HG02798 (cell line): ENCODE measurements at regions not wholly inside any gene's neighbourhood (a gene's known extent, or its start where the extent isn't known, plus 50 kb on each side); places are given as distances from the start of the nearest gene placed in this dataset.

Experiments
- ATAC-seq: cut with Tn5 transposase; IDR thresholded peaks from one replicate; pipeline ENCODE4 v1.9.1; 2021; ENCODE audit warnings: mild to moderate bottlenecking; ENCODE audit not compliant: unreplicated experiment, poor library complexity

DNA sequence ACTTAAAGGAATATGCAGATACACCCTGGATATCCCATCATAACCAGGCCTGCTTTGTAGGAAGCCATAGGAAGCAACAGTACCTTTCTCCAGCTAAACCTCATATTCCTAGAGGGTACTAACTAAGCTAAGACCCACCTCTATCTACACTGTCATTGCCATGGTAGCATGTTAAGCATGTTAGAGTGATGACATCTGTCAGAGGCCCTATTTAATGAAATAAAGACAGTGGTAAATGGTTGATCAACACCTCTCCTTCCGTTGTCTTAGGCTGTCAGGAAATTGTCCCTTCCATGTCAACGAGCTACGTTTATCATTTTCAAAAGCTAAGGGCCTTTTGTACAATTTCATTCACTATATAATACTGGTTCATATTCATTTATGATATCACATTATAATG lies 251.1 kb upstream of the PSMD7 start:
- no peak for ATAC-seq

DNA sequence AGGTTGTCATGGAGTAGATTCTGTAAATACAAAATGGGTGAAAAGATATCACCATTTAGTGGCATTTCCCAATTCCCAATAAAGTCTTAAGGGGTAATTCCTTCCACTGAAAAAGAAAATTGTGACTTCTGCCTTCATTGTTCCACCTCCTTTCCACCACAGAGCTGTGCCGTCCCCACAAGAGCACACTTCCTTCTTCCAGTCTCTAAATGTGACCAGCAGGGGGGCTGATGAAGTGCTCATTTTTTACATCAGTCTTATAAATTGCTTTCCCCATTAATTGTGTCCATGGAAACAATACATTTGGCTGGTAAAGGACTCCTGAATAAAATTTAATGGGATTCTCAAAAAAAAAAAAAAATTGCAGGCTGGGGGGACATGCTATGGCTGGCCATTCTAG lies 260.8 kb upstream of the PSMD7 start:
- no peak for ATAC-seq

DNA sequence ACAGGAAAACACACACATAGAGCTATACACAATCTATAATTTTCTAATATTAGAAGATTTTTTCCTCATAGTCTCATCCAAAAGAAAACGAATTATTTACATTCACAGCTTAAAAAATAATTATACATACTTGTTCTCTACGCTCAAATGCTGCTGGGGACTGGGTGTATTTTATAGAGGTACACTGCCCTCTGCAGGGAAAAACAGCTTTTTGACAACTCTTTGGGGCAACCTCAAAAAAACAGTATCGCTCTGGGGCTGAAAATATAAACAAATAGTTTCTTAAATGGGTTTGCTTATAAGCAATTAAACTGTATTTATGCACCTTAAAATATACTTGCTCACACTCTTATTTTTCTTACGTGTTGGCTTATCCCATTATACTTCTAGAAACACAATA lies 261.8 kb upstream of the PSMD7 start:
- no peak for ATAC-seq

DNA sequence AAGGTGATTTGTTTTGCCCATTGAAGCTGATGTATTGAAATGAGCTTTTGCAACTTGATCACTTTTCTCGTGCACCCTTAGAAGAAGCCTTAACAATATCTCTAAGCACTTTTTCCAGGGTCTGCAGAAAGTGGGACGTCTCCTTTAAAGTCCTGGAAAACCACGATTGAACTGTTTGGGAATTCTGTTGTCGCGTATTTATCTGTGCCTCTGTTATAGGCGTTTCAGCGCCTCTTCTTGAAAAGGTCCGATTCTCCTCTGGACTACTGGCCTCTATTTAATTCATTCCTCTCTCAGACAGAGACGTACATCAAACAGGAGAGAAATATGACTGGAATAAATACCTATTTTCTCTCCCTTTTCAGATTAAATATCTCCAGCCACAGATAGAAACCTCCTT lies 262.4 kb upstream of the PSMD7 start:
- ATAC-seq = no peak

DNA sequence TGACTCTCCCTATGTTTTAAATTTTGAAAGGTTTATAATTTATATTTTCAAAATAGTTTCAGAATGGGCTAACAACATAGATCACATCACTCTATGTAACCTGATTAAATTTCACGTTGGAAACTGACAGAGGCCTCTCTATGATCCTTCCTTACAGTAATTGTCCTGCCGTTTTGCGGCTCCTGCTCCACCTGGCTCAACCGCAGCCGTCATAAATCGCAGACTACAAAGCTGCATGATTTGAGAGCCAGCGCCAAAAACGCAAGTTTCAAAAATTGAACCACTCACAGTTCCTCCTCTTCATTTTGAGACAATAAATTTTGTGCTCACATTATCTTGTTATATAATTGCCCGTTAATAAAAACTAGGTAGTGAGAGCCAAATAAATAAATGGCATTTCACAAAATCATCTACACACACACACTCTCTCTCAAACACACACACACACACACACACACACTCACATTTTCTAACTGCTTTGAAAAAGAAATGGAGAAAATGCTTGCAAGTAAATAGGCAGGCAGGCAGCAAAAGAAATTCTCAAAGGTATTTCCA lies 263.1 kb upstream of the PSMD7 start:
- ATAC-seq = no peak

DNA sequence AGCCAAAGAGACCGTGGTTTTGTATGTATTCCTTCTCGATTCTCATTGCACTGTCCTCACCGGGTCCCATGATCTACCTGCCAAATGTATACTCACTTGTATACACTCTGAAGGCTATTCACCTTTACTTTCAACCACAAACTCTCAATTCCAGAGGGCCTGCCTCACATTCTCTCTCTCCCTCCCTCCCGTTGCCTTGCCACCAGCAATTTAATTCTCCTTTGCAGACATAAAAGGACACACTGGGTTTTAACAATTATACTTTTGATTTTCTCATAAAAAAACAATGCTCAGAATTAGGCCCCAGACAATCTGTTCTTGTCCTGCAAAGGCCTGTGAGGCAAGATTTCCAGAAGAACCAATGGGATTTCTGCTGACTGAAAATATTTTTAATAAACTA lies 265.1 kb upstream of the PSMD7 start:
- no peak for ATAC-seq

DNA sequence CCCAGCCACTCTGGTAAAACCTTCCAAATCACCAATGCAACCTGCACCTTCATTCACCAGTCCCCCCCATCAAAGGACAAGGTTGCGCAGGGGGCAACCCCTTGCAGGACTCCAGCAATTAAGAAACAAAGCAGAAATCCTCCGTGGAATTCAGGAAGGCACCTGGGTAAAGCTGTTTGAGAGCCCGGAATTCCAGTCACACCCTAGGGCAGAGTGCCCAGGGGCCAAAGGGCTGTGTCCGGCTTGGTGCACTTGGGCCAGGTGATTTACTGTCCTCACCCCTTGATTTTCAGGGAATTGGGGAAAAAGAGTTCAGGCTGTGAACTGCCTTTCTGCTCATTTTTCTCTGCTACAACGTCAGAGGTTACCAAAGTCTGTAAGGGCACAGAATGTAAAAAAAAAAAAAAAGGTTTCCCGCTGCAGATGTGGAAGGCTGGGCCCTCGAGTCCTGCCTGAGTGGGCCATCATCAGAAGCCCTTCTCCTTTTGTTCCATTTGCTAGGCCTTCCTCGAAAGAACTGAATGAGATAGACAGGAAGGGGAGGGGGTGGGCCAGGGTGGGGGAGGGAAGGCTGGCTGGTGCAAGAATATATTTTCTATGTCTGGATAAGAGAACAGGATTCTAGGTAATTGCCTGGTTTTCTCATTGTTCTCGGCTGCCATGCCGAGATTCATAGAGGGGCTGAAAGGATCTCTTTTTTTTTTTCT lies 266.5 kb upstream of the PSMD7 start:
- no peak for ATAC-seq

DNA sequence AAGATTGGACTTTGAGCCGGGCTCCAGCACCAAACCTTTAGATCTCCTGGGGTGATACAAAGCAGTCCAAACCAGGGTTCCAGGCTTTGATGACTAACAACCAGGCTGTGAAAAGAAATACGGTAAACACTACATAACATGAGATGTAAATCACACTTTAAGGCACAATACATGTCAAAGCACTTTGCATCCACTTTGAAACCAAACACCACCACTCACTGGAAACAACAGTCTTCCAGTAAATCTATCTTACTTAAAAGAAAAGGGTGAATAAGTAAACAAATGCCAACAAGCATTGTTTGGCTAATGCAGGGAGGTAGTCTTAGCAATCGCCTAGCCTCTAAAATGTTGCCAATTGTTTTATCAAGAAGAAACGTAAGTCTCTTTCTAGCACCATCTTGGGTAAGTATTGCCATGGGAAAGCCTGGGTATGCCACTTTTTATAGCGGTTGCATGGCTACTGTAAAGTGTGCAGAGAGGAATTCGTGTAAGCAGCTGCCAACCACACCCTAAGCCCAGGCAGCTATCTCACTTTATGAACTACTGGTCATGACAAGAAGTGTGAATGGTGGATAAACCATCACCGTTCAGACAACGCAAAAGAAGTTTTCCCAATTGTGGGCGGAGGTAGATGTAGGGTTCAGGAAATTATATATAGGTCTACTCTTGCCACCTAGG lies 267.4 kb upstream of the PSMD7 start:
- ATAC-seq = no peak

DNA sequence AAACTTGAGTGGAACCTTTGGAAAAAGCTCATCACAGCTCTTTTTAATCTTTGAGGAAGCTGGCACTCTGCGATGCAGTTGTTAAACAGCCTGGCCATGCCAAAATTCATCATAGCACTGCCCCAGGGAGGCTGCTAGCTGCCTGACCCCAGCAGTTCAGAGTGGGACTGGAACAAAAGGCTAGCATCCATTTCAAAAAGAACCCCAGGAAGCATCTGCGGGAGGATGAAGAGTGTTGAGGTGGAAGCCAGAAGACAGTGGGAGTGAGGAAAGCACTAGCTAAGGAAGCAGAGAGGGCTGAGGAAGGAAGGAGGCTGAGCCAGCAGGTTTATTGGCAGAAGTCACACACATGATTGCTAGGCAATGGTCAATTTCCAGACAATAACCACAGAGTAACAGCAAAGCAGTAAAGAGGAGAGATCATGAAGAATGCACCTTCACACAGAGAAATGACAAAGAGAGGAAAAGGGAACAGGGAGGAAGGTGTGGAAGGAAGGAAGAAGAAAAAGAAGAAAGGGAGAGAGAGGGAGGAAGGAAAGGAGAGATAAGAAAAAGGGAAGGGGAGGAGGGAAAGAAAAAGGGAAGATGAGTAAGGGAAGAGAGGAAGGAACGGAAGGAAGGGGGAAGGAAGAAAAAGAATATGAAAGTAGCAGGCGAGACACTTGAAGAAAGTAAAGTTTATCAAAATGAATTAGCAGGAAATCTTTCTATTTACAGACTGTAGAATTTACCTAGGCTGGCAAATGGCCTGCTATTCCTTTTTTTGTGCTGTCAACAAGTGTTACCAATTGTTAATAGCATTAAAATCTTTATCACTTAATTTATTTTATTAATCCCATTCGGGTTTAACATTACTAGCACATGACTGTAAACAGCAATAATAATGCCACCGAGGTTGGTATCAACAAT lies 270.0 kb upstream of the PSMD7 start:
- no peak for ATAC-seq

DNA sequence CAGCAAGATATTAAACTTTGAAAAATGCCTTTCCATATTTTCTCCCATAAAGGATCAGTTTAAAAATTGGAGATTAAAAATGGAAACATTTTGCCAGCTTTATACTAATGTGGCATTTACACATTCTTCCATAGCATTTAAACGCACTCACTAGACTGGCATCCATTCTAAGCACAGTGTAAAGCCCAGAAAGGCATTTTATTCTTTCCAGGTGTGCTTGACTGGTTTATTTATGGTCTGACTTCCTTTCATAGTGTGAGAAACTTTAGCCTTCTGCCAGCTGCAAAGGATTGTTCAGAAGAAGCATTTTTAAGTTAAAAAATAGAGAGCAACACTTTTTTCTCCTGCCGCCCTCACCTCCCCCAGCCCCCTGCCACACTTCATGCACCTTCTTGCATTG lies 271.7 kb upstream of the PSMD7 start:
- ATAC-seq = no peak

DNA sequence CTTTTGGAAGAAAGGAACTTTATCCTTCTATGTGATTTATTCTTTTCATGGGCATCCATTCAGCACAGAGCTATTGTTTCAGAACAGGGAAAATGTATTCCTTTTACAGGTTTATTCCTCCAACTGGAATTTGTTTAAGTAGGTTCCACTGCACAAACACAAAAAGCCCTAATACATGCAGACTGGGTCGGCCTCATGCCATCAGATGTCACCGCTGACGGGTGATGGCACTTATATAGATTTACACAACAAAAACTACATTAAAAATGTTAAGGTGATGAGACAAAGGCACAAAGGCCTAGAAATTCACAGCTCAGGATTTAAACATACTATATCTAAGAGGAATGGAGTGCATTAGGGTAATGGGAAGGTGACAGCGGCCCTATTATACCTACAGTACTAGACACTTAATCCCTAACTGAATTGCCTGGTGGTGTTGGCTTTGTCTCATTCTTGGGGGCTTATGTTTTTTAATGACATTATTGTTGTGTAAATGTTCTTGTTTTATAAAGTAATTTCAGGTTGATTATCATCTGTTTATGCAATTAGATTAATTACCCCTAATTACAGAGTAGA lies 276.4 kb upstream of the PSMD7 start:
- no peak for ATAC-seq

DNA sequence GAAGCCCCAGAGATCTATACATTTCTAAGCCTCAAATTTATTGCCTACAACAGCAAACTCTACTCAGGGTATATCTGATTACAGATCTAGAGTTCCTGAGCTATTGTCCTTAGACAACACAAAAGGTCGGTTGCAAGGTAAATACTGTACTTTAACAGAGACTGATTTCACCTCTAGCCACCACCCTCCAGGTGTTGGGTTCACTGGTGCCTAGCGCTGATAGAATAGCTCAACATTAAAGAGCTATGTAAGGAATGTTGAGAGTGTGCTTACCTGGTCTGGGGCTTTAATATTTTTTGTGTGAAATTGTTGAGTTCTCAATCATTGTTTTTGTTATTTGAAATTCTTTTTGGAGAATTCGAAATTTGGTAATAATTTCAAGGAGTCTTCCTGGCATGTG lies 277.0 kb upstream of the PSMD7 start:
- no peak for ATAC-seq

DNA sequence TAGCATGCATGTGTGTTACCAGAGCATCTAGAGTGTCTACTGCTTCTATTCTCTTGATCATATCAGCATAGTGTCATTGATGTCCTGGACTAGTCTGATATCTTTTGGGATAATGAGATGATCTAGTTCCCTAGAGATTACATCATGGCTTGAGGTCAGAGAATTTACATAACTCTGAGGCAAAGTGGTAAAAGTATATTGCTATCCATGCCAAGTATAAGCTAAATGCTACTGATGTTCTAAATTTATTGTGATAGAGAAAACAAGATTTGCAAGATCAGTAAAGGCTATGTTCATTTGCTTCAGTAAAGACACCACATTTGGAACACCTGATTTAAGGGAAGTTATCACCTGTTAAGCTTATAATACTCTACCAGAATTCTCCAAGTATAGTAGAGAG lies 280.7 kb upstream of the PSMD7 start:
- ATAC-seq = no peak

DNA sequence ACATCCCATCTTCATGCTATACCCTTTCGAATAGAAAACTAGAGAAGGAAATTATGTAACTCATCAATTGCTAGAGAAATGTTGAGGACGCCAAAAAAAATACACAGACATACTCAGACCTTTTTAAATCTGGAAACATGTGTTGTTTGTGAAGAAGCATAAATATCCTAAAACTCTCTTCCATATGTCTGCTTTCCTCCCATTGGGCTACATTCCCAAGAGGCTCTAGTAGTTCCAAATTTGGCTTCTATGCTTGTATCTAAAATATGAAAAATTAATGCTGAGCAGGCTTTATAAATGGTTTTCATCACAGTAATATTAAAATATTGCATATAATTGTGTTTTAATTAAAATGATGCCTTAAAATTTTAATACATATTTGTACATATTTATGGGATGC lies 297.9 kb upstream of the PSMD7 start:
- no peak for ATAC-seq

DNA sequence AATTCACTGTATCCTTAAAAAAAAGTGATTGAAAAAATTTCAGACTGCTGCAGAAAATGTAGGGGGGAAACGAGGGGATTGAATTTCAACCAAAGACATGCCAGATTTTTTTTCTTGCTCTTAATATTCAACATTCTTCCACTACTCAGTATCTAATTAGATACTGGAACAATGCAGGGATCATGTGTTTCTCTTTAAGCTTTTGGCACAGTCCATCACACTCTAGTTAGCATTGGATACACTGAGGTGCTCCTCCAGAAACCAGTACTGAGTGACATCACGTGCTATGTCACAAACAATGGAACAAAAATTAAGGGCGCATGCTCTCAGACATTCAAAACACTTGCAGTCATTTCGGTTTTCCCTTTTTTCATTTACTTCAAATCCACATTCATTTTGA lies 298.6 kb upstream of the PSMD7 start:
- no peak for ATAC-seq

DNA sequence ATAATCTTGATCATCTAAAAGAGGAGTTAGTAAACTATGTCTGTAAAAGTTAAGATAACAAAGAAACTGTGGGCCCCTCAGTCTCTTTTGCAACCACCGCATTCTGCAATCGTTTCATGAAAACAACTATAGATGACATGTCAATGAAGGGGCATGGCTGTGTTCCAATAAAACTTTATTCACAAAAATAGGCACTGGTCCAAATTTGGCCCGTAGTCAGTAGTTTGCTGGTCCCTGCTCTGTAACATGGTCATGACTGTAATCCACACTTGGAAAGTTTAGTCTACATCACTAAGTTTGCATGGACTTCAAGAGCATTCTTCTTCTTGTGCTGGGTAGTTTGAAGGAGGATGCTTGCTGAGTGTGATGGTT lies 299.3 kb upstream of the PSMD7 start:
- no peak for ATAC-seq

DNA sequence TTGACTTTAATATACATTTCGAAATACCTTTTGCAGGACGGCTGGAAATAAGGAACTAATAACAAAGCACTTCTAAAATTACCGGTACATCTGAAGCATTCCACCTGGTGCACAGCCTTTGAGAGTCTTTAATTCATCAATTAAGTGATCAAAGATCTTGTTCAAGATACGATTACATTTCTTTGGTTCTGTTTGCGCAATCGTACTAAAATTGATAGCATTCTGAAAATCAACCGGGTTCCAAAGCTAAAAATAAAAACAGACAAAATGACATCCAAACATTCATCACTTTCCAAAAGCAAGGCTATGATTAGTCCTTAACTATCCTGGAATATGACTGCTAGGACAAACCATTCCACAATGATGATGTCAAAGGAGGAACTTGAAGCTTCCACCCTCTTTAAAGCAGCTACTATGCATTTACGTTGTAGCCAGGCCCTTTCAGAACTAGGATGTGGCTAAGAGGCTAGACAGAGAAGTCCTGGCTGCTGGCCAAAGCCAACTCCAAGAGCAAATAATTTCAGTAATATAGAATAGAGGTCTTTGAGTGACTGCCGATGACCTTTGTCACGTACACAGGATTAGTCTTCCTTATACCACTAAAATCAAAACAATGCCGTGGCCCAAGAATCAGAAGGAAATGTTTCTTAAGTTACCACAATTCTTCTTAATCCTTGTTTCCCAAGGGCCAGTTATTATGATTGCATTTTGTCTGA lies 299.8 kb upstream of the PSMD7 start:
- no peak for ATAC-seq

DNA sequence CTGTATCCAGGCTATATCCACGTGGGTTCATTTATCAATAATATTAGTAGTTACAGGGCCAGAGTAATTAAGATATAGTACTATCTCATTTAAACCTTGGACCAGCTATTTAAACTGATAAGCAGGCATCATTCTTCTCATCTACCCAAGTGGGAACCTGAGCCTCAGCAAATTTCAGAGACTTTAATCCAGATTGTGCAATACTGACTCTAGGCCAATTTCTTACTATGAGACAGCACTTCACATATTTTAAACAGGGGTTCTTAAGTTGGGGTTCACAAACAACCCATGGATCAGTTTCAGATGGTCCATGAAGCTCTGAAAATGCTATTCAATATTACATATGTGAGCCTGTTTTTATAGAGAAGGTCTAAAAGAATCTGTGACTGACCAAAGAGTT lies 302.7 kb upstream of the PSMD7 start:
- no peak for ATAC-seq

DNA sequence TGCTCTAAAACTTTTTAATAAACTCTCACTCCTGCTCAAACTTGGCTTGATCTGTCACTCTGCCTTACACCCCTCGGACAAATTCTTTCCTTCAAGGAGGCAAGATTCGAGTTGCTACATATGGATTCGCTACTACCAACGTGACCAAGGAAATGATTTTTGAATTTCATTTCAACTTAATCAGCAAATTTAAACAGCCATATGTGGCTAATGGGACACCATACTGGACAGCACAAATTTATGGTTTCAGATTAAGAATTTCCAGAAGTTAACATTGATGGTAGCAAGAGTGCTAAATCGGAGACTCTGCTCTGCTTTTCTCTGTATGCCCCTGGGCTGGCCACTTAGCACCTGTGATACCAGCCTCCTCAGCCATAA lies 318.2 kb upstream of the PSMD7 start:
- ATAC-seq = no peak

DNA sequence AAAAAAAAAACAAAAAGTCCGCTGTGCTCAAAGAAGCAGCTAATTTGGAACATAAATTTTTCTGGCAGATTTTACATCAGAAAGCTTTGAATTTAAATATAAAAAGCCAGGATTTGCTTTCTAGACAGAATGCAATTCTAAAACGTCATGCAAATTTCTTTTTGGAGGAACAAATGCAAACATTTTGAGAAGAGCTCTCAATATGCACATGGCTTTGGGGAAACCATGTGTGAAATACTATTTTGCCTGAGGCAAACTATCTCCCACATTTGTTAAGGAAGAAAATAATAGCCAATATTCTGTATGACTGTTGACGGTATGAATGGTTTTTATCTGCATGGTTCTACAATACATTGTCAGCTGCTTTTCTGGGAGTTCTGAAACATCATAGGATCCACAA lies 320.0 kb upstream of the PSMD7 start:
- ATAC-seq = no peak
